Upper lobe of right lung (tissue), 1 donor: ENCODE measurements at regions not wholly inside any gene's neighbourhood (a gene's known extent, or its start where the extent isn't known, plus 50 kb on each side); places are given as distances from the start of the nearest gene placed in this dataset.

ENCODE experiments used
- ATAC-seq: fragments of 200-7000 bp; cut with Tn5 transposase; one replicate; pipeline ENCODE4 v1.9.1; 2020; ENCODE audit warnings: mild to moderate bottlenecking, moderate library complexity
- DNase-seq: peaks from one replicate; pipeline ENCODE4 v3.0.0-alpha.2; 2020
- H3K27ac ChIP-seq: fragments of 200-600 bp; one replicate; pipeline ENCODE4 v1.8.0; 2022
- H3K27me3 ChIP-seq: fragments of 200-600 bp; one replicate; pipeline ENCODE4 v1.8.0; 2022; ENCODE audit warnings: mild to moderate bottlenecking
- H3K36me3 ChIP-seq: fragments of 200-600 bp; one replicate; pipeline ENCODE4 v1.8.0; 2022
- H3K4me1 ChIP-seq: fragments of 200-600 bp; one replicate; pipeline ENCODE4 v1.8.0; 2022
- H3K4me3 ChIP-seq: fragments of 200-600 bp; one replicate; pipeline ENCODE4 v1.8.0; 2022; ENCODE audit warnings: mild to moderate bottlenecking
- H3K9me3 ChIP-seq: fragments of 200-600 bp; one replicate; pipeline ENCODE4 v1.8.0; 2022
- CTCF ChIP-seq: fragments of 200-600 bp; IDR thresholded peaks from one replicate; pipeline ENCODE4 v1.8.0; 2022; ENCODE audit warnings: antibody characterized with exemption
- intact Hi-C: fragments of 100-400 bp; cut with DNase I; formaldehyde crosslinking; loops from one replicate; pipeline ENCODE4 v1.11.0; 2022
- donor health status: DM: no; HTN: yes; CAD: no; lungs with severe emphysema.

- H3K27ac ChIP-seq: no peak overlapping the region
- no peak overlapping the region for H3K4me3 ChIP-seq
- intact Hi-C loops: no loop called here
- H3K27me3 ChIP-seq: no peaks in the 10 kb centered on the region
- no peaks in the 10 kb centered on the region for H3K4me1 ChIP-seq
- H3K36me3 ChIP-seq: no peaks in the 10 kb centered on the region
- peak; percentile 13 for TF ChIP-seq CTCF
- ATAC-seq (peak; percentile 41), DNase-seq (no peak)
- H3K9me3 ChIP-seq: no peaks in the 10 kb centered on the region
Measured at GRCh38 chr9:90053027-90053426, 448.2 kb downstream of the GADD45G start.

GRCh38 chr9:90054810-90055209 is 450.0 kb downstream of the GADD45G start:
- H3K4me1 ChIP-seq: no peaks in the 10 kb centered on the region
- intact Hi-C loops: no loop called here
- no peak for TF ChIP-seq CTCF
- no peaks in the 10 kb centered on the region for H3K27me3 ChIP-seq
- H3K36me3 ChIP-seq: no peaks in the 10 kb centered on the region
- H3K9me3 ChIP-seq: no peaks in the 10 kb centered on the region
- DNase-seq (no peak), ATAC-seq (no peak)
- H3K27ac ChIP-seq: no peak overlapping the region
- no peak overlapping the region for H3K4me3 ChIP-seq

- H3K36me3 ChIP-seq: no peaks in the 10 kb centered on the region
- H3K27me3 ChIP-seq: no peaks in the 10 kb centered on the region
- H3K4me1 ChIP-seq: no peaks in the 10 kb centered on the region
- intact Hi-C loops: no loop called here
- peak; percentile 20 for ATAC-seq
- no peak for DNase-seq
- no peak for TF ChIP-seq CTCF
- no peaks in the 10 kb centered on the region for H3K9me3 ChIP-seq
- H3K4me3 ChIP-seq: no peak overlapping the region
- no peak overlapping the region for H3K27ac ChIP-seq
Measured at GRCh38 chr9:90055226-90055625, 450.4 kb downstream of the GADD45G start.

- Histone ChIP-seq H3K9me3 (no peaks in the 10 kb centered on the region), H3K27ac (no peak overlapping the region), H3K4me3 (no peak overlapping the region), H3K27me3 (no peaks in the 10 kb centered on the region), H3K4me1 (no peaks in the 10 kb centered on the region), H3K36me3 (no peaks in the 10 kb centered on the region)
- no peak for DNase-seq
- TF ChIP-seq CTCF: no peak
- intact Hi-C loops: no loop called here
- no peak for ATAC-seq
Measured at GRCh38 chr9:90057361-90057760, 452.5 kb downstream of the GADD45G start.

- H3K4me3 ChIP-seq: no peak overlapping the region
- TF ChIP-seq CTCF: no peak
- H3K27me3 ChIP-seq: no peaks in the 10 kb centered on the region
- no peak overlapping the region for H3K27ac ChIP-seq
- DNase-seq (no peak), ATAC-seq (no peak)
- intact Hi-C loops: no loop called here
- H3K9me3 ChIP-seq: no peaks in the 10 kb centered on the region
- no peaks in the 10 kb centered on the region for H3K4me1 ChIP-seq
- no peaks in the 10 kb centered on the region for H3K36me3 ChIP-seq
Measured at GRCh38 chr9:90058182-90058763, 453.5 kb downstream of the GADD45G start.

GRCh38 chr9:90059436-90059835 is 454.6 kb downstream of the GADD45G start:
- Histone ChIP-seq H3K4me3 (no peak overlapping the region), H3K36me3 (no peaks in the 10 kb centered on the region), H3K9me3 (no peaks in the 10 kb centered on the region), H3K4me1 (no peaks in the 10 kb centered on the region), H3K27me3 (no peaks in the 10 kb centered on the region), H3K27ac (no peak overlapping the region)
- TF ChIP-seq CTCF: no peak
- DNase-seq (no peak), ATAC-seq (no peak)
- intact Hi-C loops: no loop called here
